H9 (cell line): ENCODE measurements at regions not wholly inside any gene's neighbourhood (a gene's known extent, or its start where the extent isn't known, plus 50 kb on each side); places are given as distances from the start of the nearest gene placed in this dataset.

Source experiments
- DNase-seq: peaks from one replicate; pipeline ENCODE4 v3.0.0-alpha.2; 2017
- H2AFZ ChIP-seq: one replicate; pipeline ENCODE4 v1.6.1; 2013; ENCODE audit warnings: mild to moderate bottlenecking, low read length, control low read depth, moderate library complexity
- H2AK5ac ChIP-seq: 2 replicates; pipeline ENCODE4 v1.6.1; 2013; ENCODE audit warnings: low read length, control low read depth, mixed read lengths; ENCODE audit not compliant: insufficient read length
- H2BK120ac ChIP-seq: one replicate; pipeline ENCODE4 v1.6.1; 2013; ENCODE audit warnings: low read depth, mild to moderate bottlenecking, low read length, control low read depth, inconsistent platforms; ENCODE audit not compliant: poor library complexity, severe bottlenecking
- H2BK12ac ChIP-seq: 2 replicates; pipeline ENCODE4 v1.6.1; 2013; ENCODE audit warnings: low read length, control low read depth, mixed read lengths, low read depth; ENCODE audit not compliant: insufficient read length
- H2BK15ac ChIP-seq: 2 replicates; pipeline ENCODE4 v1.6.1; 2013; ENCODE audit warnings: low read depth, low read length, control low read depth
- H2BK20ac ChIP-seq: one replicate; pipeline ENCODE4 v1.6.1; 2013; ENCODE audit warnings: low read depth, mild to moderate bottlenecking, low read length, control low read depth, inconsistent platforms; ENCODE audit not compliant: poor library complexity, severe bottlenecking
- H2BK5ac ChIP-seq: 2 replicates; pipeline ENCODE4 v1.6.1; 2013; ENCODE audit warnings: low read length, control low read depth, mixed read lengths; ENCODE audit not compliant: insufficient read length
- H3K14ac ChIP-seq: 2 replicates; pipeline ENCODE4 v1.6.1; 2013; ENCODE audit warnings: low read length, control low read depth; ENCODE audit not compliant: insufficient read depth
- H3K18ac ChIP-seq: 2 replicates; pipeline ENCODE4 v1.6.1; 2013; ENCODE audit warnings: low read depth, mild to moderate bottlenecking, mixed read lengths, low read length, control low read depth; ENCODE audit not compliant: insufficient read length
- H3K23ac ChIP-seq: 2 replicates; pipeline ENCODE4 v1.6.1; 2013; ENCODE audit warnings: low read length, control low read depth, mixed read lengths, low read depth; ENCODE audit not compliant: insufficient read length
- H3K23me2 ChIP-seq: 2 replicates; pipeline ENCODE4 v1.6.1; 2013; ENCODE audit warnings: low read depth, mild to moderate bottlenecking, mixed read lengths, low read length, control low read depth; ENCODE audit not compliant: insufficient read length, poor library complexity, severe bottlenecking
- H3K27ac ChIP-seq: 2 replicates; pipeline ENCODE4 v1.5.1; 2013; ENCODE audit warnings: low read length, control low read depth, mixed read lengths, low read depth; ENCODE audit not compliant: insufficient read length
- H3K27me3 ChIP-seq: 2 replicates; pipeline ENCODE4 v1.6.1; 2013; ENCODE audit warnings: low read length, control low read depth, inconsistent platforms; ENCODE audit not compliant: insufficient read depth
- H3K4ac ChIP-seq: 2 replicates; pipeline ENCODE4 v1.6.1; 2013; ENCODE audit warnings: low read depth, mild to moderate bottlenecking, control low read depth, inconsistent platforms, low read length, moderate library complexity
- H3K4me1 ChIP-seq: 2 replicates; pipeline ENCODE4 v1.6.1; 2013; ENCODE audit warnings: low read length, control low read depth, inconsistent platforms; ENCODE audit not compliant: insufficient read depth
- H3K4me2 ChIP-seq: 2 replicates; pipeline ENCODE4 v1.6.1; 2013; ENCODE audit warnings: low read length, control low read depth, mixed read lengths; ENCODE audit not compliant: insufficient read length, insufficient read depth
- H3K56ac ChIP-seq: 2 replicates; pipeline ENCODE4 v1.6.1; 2013; ENCODE audit warnings: low read depth, mild to moderate bottlenecking, mixed read lengths, low read length, control low read depth; ENCODE audit not compliant: insufficient read length
- H3K79me1 ChIP-seq: 2 replicates; pipeline ENCODE4 v1.6.1; 2013; ENCODE audit warnings: low read depth, mild to moderate bottlenecking, moderate library complexity, low read length, control low read depth, inconsistent platforms; ENCODE audit not compliant: insufficient read depth, poor library complexity, severe bottlenecking
- H3K79me2 ChIP-seq: 2 replicates; pipeline ENCODE4 v1.6.1; 2013; ENCODE audit warnings: low read length, control low read depth, inconsistent platforms; ENCODE audit not compliant: insufficient read depth
- H3K9ac ChIP-seq: 2 replicates; pipeline ENCODE4 v1.6.1; 2013; ENCODE audit warnings: low read length, control low read depth, mixed read lengths; ENCODE audit not compliant: insufficient read length; ENCODE audit errors: extremely low read depth
- H3K9me3 ChIP-seq: one replicate; pipeline ENCODE4 v1.6.1; 2013; ENCODE audit warnings: low read depth, low read length, inconsistent platforms; ENCODE audit not compliant: control insufficient read depth
- H3T11ph ChIP-seq: one replicate; pipeline ENCODE4 v1.6.1; 2013; ENCODE audit warnings: mild to moderate bottlenecking, low read length, control low read depth, inconsistent platforms
- H4K20me1 ChIP-seq: one replicate; pipeline ENCODE4 v1.6.1; 2013; ENCODE audit not compliant: control insufficient read depth, insufficient read length, insufficient read depth
- H4K5ac ChIP-seq: 2 replicates; pipeline ENCODE4 v1.6.1; 2013; ENCODE audit warnings: low read depth, mild to moderate bottlenecking, mixed read lengths, low read length, control low read depth; ENCODE audit not compliant: insufficient read length
- H4K8ac ChIP-seq: replicated peaks from 2 replicates; pipeline ENCODE4 v1.6.1; 2013; ENCODE audit warnings: low read length, control low read depth, mixed read lengths, low read depth; ENCODE audit not compliant: insufficient read length
- H4K91ac ChIP-seq: 2 replicates; pipeline ENCODE4 v1.6.1; 2013; ENCODE audit warnings: low read depth, mild to moderate bottlenecking, moderate library complexity, mixed read lengths, low read length, control low read depth; ENCODE audit not compliant: insufficient read length
- H3K27ac Mint-ChIP-seq, 3 experiments: 2 replicates in 2 of 3; 3 replicates in 1 of 3; pipeline ENCODE4 v1.8.0; 2020 to 2021; ENCODE audit warnings: mixed read lengths in 3 of 3, mild to moderate bottlenecking in 1 of 3, moderate library complexity in 1 of 3
- H3K27me3 Mint-ChIP-seq: 2 replicates; pipeline ENCODE4 v1.8.0; 2021; ENCODE audit warnings: low read depth, mild to moderate bottlenecking, moderate library complexity, mixed read lengths
- H3K36me3 Mint-ChIP-seq, 3 experiments: 2 replicates in 2 of 3; 3 replicates in 1 of 3; pipeline ENCODE4 v1.8.0; 2020 to 2021; ENCODE audit warnings: low read depth in 3 of 3, mixed read lengths in 3 of 3; ENCODE audit not compliant: insufficient read depth in 1 of 3
- H3K4me1 Mint-ChIP-seq, 2 experiments: 2 replicates each; pipeline ENCODE4 v1.8.0; 2020; ENCODE audit warnings: mixed read lengths in 2 of 2
- H3K4me3 Mint-ChIP-seq, 2 experiments: 2 replicates in 1 of 2; 3 replicates in 1 of 2; pipeline ENCODE4 v1.8.0; 2020 to 2021; ENCODE audit warnings: mild to moderate bottlenecking in 2 of 2, mixed read lengths in 2 of 2, moderate library complexity in 1 of 2
- H3K9me3 Mint-ChIP-seq, 2 experiments: 2 replicates in 1 of 2; 3 replicates in 1 of 2; pipeline ENCODE4 v1.8.0; 2020; ENCODE audit warnings: mild to moderate bottlenecking in 2 of 2, mixed read lengths in 2 of 2, moderate library complexity in 1 of 2
- WGBS: extraction: QIAGEN DNeasy Blood & Tissue Kit; methylation state at CpG from one replicate; pipeline ENCODE4 v1.1.7; 2013; ENCODE audit warnings: missing lambda C conversion rate, low lambda C conversion rate, mixed read lengths; ENCODE audit not compliant: insufficient read length; ENCODE audit errors: extremely low coverage; 5-methylcytosine and 5-hydroxymethylcytosine counted together
- TF ChIP-seq, protein P1 (sequence below): fragments of 200-600 bp; sonication (generic); conservative IDR thresholded peaks from 3 replicates; pipeline ENCODE4 v1.8.0; 2021; ENCODE audit warnings: antibody characterized with exemption, mild to moderate bottlenecking

DNA sequence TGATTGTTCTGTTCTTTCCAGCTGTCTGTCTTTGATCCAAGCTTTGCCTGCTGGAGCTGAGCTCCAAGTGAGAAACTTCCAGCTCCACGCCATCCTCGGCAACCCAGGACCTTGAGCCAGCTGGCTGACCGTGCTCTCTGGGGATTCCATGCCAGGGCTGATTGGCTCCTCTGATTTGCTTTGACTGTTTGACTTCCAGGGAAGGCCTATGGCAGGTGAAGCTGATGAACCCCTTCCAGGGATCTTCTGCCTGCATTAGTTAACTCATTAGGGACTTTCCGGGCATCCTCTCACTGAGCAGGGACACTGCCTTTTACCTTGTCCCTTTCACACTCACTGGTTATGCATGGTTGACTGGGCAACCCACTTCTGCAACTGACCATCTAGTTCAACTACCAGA is 406.1 kb downstream of the RPS6KC1 start:
- Histone ChIP-seq H3K79me1 (no peaks in the 10 kb centered on the region), H4K20me1 (no peaks in the 10 kb centered on the region), H2BK12ac (no peak overlapping the region), H3K9me3 (no peaks in the 10 kb centered on the region), H3K56ac (no peak overlapping the region), H3K23me2 (no peaks in the 10 kb centered on the region), H4K91ac (no peak overlapping the region), H3T11ph (no peak overlapping the region), H3K4me1 (no peaks in the 10 kb centered on the region), H2BK20ac (no peak overlapping the region), H4K8ac (no peak overlapping the region), H3K14ac (no peak overlapping the region), H3K4me2 (no peak overlapping the region), H3K27ac (no peak overlapping the region), H4K5ac (no peak overlapping the region), H3K18ac (no peak overlapping the region), H2BK5ac (no peak overlapping the region), H2AK5ac (no peak overlapping the region), H3K79me2 (no peaks in the 10 kb centered on the region), H3K4ac (no peak overlapping the region), H3K23ac (no peak overlapping the region), H2BK120ac (no peak overlapping the region), H3K27me3 (no peaks in the 10 kb centered on the region), H2BK15ac (no peak overlapping the region), H3K9ac (no peak overlapping the region), H2AFZ (no peak overlapping the region)
- TF ChIP-seq, protein P1, sequence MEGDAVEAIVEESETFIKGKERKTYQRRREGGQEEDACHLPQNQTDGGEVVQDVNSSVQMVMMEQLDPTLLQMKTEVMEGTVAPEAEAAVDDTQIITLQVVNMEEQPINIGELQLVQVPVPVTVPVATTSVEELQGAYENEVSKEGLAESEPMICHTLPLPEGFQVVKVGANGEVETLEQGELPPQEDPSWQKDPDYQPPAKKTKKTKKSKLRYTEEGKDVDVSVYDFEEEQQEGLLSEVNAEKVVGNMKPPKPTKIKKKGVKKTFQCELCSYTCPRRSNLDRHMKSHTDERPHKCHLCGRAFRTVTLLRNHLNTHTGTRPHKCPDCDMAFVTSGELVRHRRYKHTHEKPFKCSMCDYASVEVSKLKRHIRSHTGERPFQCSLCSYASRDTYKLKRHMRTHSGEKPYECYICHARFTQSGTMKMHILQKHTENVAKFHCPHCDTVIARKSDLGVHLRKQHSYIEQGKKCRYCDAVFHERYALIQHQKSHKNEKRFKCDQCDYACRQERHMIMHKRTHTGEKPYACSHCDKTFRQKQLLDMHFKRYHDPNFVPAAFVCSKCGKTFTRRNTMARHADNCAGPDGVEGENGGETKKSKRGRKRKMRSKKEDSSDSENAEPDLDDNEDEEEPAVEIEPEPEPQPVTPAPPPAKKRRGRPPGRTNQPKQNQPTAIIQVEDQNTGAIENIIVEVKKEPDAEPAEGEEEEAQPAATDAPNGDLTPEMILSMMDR = no peak
- Mint-ChIP-seq H3K9me3 (peaks cover 6% of the 10 kb centered on the region in 2 experiments; a peak in 3 of 5 replicates), H3K36me3 (peaks cover 0 to 4% (median 0%) of the 10 kb centered on the region in 3 experiments; a peak in 3 of 7 replicates), H3K4me1 (peaks cover 12 to 15% of the 10 kb centered on the region in 2 experiments), H3K4me3 (no peak overlapping the region), H3K27ac (no peak overlapping the region), H3K27me3 (no peaks in the 10 kb centered on the region; the same call in 1 of the 2 replicates)
- DNase-seq = no peak
- WGBS = no CpG with 5 or more reads among the region's 4 CpGs
